OCI-LY1 (cell line): ENCODE measurements at regions not wholly inside any gene's neighbourhood (a gene's known extent, or its start where the extent isn't known, plus 50 kb on each side); places are given as distances from the start of the nearest gene placed in this dataset.

Experiments used
- H2AFZ ChIP-seq: fragments of 200-600 bp; sonication (generic), shearing (Covaris generic); 2 replicates; pipeline ENCODE4 v1.6.0; 2014; ENCODE audit warnings: antibody characterized with exemption, mild to moderate bottlenecking, low read length
- H3F3A ChIP-seq: fragments of 200-600 bp; sonication (generic), shearing (Covaris generic); 2 replicates; pipeline ENCODE4 v1.6.0; 2014; ENCODE audit warnings: mild to moderate bottlenecking, antibody characterized with exemption, low read length, moderate library complexity; ENCODE audit not compliant: insufficient read depth
- H3K27ac ChIP-seq: fragments of 200-600 bp; sonication (generic); 2 replicates; pipeline ENCODE4 v1.5.1; 2014; ENCODE audit warnings: low read length, mixed run types, mild to moderate bottlenecking, low read depth; ENCODE audit not compliant: poor library complexity, severe bottlenecking
- H3K27me3 ChIP-seq: fragments of 200-600 bp; sonication (generic); 2 replicates; pipeline ENCODE4 v1.6.0; 2014; ENCODE audit warnings: antibody characterized with exemption, mild to moderate bottlenecking, low read length, moderate library complexity; ENCODE audit not compliant: insufficient read depth
- H3K36me3 ChIP-seq: fragments of 200-600 bp; sonication (generic); 2 replicates; pipeline ENCODE4 v1.6.1; 2014; ENCODE audit warnings: mild to moderate bottlenecking, antibody characterized with exemption, low read length, moderate library complexity, mixed read lengths; ENCODE audit not compliant: insufficient read depth
- H3K4me1 ChIP-seq: fragments of 200-600 bp; sonication (generic); 2 replicates; pipeline ENCODE4 v1.5.1; 2014; ENCODE audit warnings: mild to moderate bottlenecking, low read length, moderate library complexity; ENCODE audit not compliant: insufficient read depth, severe bottlenecking
- H3K4me2 ChIP-seq: fragments of 200-600 bp; sonication (generic), shearing (Covaris generic); 2 replicates; pipeline ENCODE4 v1.6.1; 2014; ENCODE audit warnings: low read length
- H3K4me3 ChIP-seq: fragments of 200-600 bp; sonication (generic); 2 replicates; pipeline ENCODE4 v1.5.1; 2014; ENCODE audit warnings: low read length, low read depth, mild to moderate bottlenecking, mixed read lengths; ENCODE audit not compliant: poor library complexity, severe bottlenecking
- H3K79me2 ChIP-seq: fragments of 200-600 bp; shearing (Covaris generic); 2 replicates; pipeline ENCODE4 v1.6.1; 2016; ENCODE audit warnings: mixed run types, low read length, mixed read lengths; ENCODE audit not compliant: insufficient read depth
- H3K9ac ChIP-seq: fragments of 200-600 bp; sonication (generic), shearing (Covaris generic); 2 replicates; pipeline ENCODE4 v1.6.1; 2014; ENCODE audit warnings: mild to moderate bottlenecking, low read length, mixed read lengths
- H3K9me2 ChIP-seq: fragments of 200-600 bp; sonication (generic), shearing (Covaris generic); 2 replicates; pipeline ENCODE4 v1.6.1; 2014; ENCODE audit warnings: low read depth, mild to moderate bottlenecking, low read length, mixed read lengths
- H3K9me3 ChIP-seq: fragments of 200-600 bp; shearing (Covaris generic); 2 replicates; pipeline ENCODE4 v1.6.1; 2014; ENCODE audit warnings: low read length, mixed read lengths
- H4K20me1 ChIP-seq: fragments of 200-600 bp; sonication (generic), shearing (Covaris generic); 2 replicates; pipeline ENCODE4 v1.6.0; 2016; ENCODE audit warnings: mild to moderate bottlenecking, low read length; ENCODE audit not compliant: insufficient read depth
- CTCF ChIP-seq: fragments of 200-600 bp; sonication (generic), shearing (Covaris generic); IDR thresholded peaks from 2 replicates; pipeline ENCODE4 v1.5.1; 2017; ENCODE audit warnings: mild to moderate bottlenecking, antibody characterized with exemption, low read length, moderate library complexity, mixed read lengths
- EZH2 ChIP-seq: fragments of 200-600 bp; sonication (generic), shearing (Covaris generic); IDR thresholded peaks from 2 replicates; pipeline ENCODE4 v1.8.0; 2017; ENCODE audit warnings: borderline replicate concordance, mixed run types, mild to moderate bottlenecking, antibody characterized with exemption, low read length, moderate library complexity, mixed read lengths

DNA sequence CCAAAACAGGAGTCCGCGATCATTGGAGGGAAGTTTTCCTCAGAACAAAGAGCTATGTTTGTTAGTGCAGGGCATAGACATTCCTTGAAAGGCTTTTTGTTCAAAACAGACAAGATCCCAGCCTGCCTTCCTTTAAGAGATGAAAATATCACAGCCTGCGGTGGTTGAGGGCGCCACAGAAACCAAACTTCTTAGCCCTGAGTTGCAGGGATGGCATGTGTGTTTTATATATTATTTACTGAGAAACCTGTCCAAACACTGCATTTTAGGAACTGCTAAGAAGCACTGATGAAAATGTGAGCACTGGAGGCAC is 57.5 kb upstream of the TMEM178A start:
- Histone ChIP-seq H3F3A (no peaks in the 10 kb centered on the region), H3K9me3 (no peaks in the 10 kb centered on the region), H3K79me2 (no peaks in the 10 kb centered on the region), H3K27ac (no peak overlapping the region), H3K27me3 (no peaks in the 10 kb centered on the region), H3K4me1 (no peaks in the 10 kb centered on the region), H3K36me3 (no peaks in the 10 kb centered on the region), H2AFZ (no peak overlapping the region), H3K4me3 (no peak overlapping the region), H3K9ac (no peak overlapping the region), H3K9me2 (no peaks in the 10 kb centered on the region), H4K20me1 (no peaks in the 10 kb centered on the region), H3K4me2 (no peak overlapping the region)
- TF ChIP-seq CTCF, result no peak
- TF ChIP-seq EZH2, result no peak

GRCh38 chr2:39608686-39609441 is 56.9 kb upstream of the TMEM178A start:
- TF ChIP-seq EZH2 (no peak), CTCF (no peak)
- no peak overlapping the region for H3K27ac ChIP-seq
- H3K9ac ChIP-seq, result no peak overlapping the region
- H2AFZ ChIP-seq, result no peak overlapping the region
- H4K20me1 ChIP-seq, result no peaks in the 10 kb centered on the region
- no peaks in the 10 kb centered on the region for H3K79me2 ChIP-seq
- no peaks in the 10 kb centered on the region for H3F3A ChIP-seq
- no peak overlapping the region for H3K4me2 ChIP-seq
- H3K4me1 ChIP-seq, result no peaks in the 10 kb centered on the region
- no peaks in the 10 kb centered on the region for H3K9me3 ChIP-seq
- H3K36me3 ChIP-seq, result no peaks in the 10 kb centered on the region
- H3K9me2 ChIP-seq, result no peaks in the 10 kb centered on the region
- no peak overlapping the region for H3K4me3 ChIP-seq
- H3K27me3 ChIP-seq, result no peaks in the 10 kb centered on the region

GRCh38 chr2:39609917-39610316 is 55.8 kb upstream of the TMEM178A start:
- no peaks in the 10 kb centered on the region for H3K79me2 ChIP-seq
- no peaks in the 10 kb centered on the region for H3K36me3 ChIP-seq
- no peak overlapping the region for H3K4me3 ChIP-seq
- H3K9me3 ChIP-seq, result no peaks in the 10 kb centered on the region
- H3K9ac ChIP-seq, result no peak overlapping the region
- no peak overlapping the region for H3K4me2 ChIP-seq
- no peaks in the 10 kb centered on the region for H3F3A ChIP-seq
- TF ChIP-seq EZH2 (no peak), CTCF (no peak)
- H3K27me3 ChIP-seq, result no peaks in the 10 kb centered on the region
- no peaks in the 10 kb centered on the region for H3K4me1 ChIP-seq
- H3K27ac ChIP-seq, result no peak overlapping the region
- H4K20me1 ChIP-seq, result no peaks in the 10 kb centered on the region
- no peaks in the 10 kb centered on the region for H3K9me2 ChIP-seq
- H2AFZ ChIP-seq, result no peak overlapping the region
